Esophagus muscularis mucosa (tissue), 4 donors: ENCODE measurements at regions not wholly inside any gene's neighbourhood (a gene's known extent, or its start where the extent isn't known, plus 50 kb on each side); places are given as distances from the start of the nearest gene placed in this dataset.

Source experiments
- DNase-seq: peaks from one replicate; pipeline ENCODE4 v3.0.0-alpha.2; 2017; ENCODE audit errors: extremely low spot score
- H3K27ac ChIP-seq, 4 donors: fragments of 200-600 bp; sonication (generic); replicated peaks in 1 of 4; 1 replicate in 3 of 4; 2 replicates in 1 of 4; pipeline ENCODE4 v1.5.1; 2016 to 2019; ENCODE audit warnings: mild to moderate bottlenecking in 1 of 4
- H3K27me3 ChIP-seq, 4 donors: fragments of 200-600 bp; sonication (generic); one replicate each; pipeline versions ENCODE4 v1.5.1 to v1.6.0; 2016 to 2019
- H3K36me3 ChIP-seq, 4 donors: fragments of 200-600 bp; sonication (generic); one replicate each; pipeline ENCODE4 v1.5.1; 2016 to 2019
- H3K4me1 ChIP-seq, 4 donors: fragments of 200-600 bp; sonication (generic); one replicate each; pipeline ENCODE4 v1.5.1; 2016 to 2019
- H3K4me3 ChIP-seq, 4 donors: fragments of 200-600 bp; sonication (generic); 1 replicate in 2 of 4; 2 replicates in 2 of 4; pipeline ENCODE4 v1.5.1; 2016 to 2019; ENCODE audit warnings: mild to moderate bottlenecking in 4 of 4, moderate library complexity in 1 of 4
- H3K9me3 ChIP-seq, 4 donors: fragments of 200-600 bp; sonication (generic); 1 replicate in 3 of 4; 2 replicates in 1 of 4; pipeline ENCODE4 v1.5.1; 2016 to 2019
- EP300 ChIP-seq: sonication (generic); formaldehyde crosslinking; IDR thresholded peaks from one replicate; pipeline ENCODE4 v1.6.1; 2017; ENCODE audit warnings: antibody characterized with exemption
- POLR2A ChIP-seq: fragments of 450-650 bp; IDR thresholded peaks from one replicate; pipeline ENCODE4 v1.6.1; 2017; ENCODE audit warnings: antibody characterized with exemption, moderate library complexity, mild to moderate bottlenecking, low read depth
- POLR2AphosphoS5 ChIP-seq, 2 donors: sonication (generic); formaldehyde crosslinking; IDR thresholded peaks; one replicate each; pipeline ENCODE4 v1.6.1; 2017; ENCODE audit warnings: antibody characterized with exemption in 2 of 2
- WGBS: methylation state at CpG from one replicate; pipeline ENCODE4 v1.1.5; 2018; 5-methylcytosine and 5-hydroxymethylcytosine counted together
- intact Hi-C: fragments of 100-400 bp; cut with DNase I; formaldehyde crosslinking; loops from one replicate; pipeline ENCODE4 v1.15.1; 2023
- TF ChIP-seq, protein P1 (sequence below), 3 experiments: fragments of 200-600 bp in 2 of 3; fragments of 450-650 bp in 1 of 3; sonication (generic) in 2 of 3; IDR thresholded peaks; one replicate each; pipeline ENCODE4 v1.5.1; 2017 to 2019; ENCODE audit warnings: antibody characterized with exemption in 3 of 3, mild to moderate bottlenecking in 2 of 3, moderate library complexity in 1 of 3

DNA sequence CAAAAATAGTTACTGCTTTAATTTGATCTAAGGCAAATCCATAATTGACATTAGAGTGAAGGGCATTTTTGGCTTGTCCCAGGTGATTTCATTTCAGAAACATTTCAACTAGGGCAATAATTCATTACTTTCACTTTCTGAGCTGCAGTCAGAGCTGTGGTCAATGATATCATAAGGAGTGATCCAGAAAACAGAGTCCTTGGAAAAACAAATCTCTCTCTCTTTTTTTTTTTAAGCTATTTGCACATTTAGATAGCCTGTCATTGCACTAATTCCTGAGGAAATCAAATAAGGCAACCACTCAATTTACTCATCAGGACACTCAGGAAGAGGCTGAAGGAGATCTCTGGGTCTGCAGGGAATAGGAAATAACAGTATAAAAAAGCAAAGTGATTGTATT lies 269.5 kb upstream of the LRRC3B start:
- Histone ChIP-seq H3K4me3 (no peak overlapping the region), H3K27me3 (no peaks in the 10 kb centered on the region), H3K4me1 (peaks cover 0 to 6% (median 1%) of the 10 kb centered on the region in 4 donors), H3K9me3 (peaks cover 0 to 4% (median 0%) of the 10 kb centered on the region in 4 donors), H3K27ac (no peak overlapping the region), H3K36me3 (no peaks in the 10 kb centered on the region)
- no peak for DNase-seq
- intact Hi-C loops: no loop called here
- TF ChIP-seq, protein P1, sequence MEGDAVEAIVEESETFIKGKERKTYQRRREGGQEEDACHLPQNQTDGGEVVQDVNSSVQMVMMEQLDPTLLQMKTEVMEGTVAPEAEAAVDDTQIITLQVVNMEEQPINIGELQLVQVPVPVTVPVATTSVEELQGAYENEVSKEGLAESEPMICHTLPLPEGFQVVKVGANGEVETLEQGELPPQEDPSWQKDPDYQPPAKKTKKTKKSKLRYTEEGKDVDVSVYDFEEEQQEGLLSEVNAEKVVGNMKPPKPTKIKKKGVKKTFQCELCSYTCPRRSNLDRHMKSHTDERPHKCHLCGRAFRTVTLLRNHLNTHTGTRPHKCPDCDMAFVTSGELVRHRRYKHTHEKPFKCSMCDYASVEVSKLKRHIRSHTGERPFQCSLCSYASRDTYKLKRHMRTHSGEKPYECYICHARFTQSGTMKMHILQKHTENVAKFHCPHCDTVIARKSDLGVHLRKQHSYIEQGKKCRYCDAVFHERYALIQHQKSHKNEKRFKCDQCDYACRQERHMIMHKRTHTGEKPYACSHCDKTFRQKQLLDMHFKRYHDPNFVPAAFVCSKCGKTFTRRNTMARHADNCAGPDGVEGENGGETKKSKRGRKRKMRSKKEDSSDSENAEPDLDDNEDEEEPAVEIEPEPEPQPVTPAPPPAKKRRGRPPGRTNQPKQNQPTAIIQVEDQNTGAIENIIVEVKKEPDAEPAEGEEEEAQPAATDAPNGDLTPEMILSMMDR (IDR thresholded peaks at IDR 0.05): no peak
- TF ChIP-seq EP300: no peak
- no peak for TF ChIP-seq POLR2A
- no peak for TF ChIP-seq POLR2AphosphoS5 (IDR thresholded peaks at IDR 0.05)

DNA sequence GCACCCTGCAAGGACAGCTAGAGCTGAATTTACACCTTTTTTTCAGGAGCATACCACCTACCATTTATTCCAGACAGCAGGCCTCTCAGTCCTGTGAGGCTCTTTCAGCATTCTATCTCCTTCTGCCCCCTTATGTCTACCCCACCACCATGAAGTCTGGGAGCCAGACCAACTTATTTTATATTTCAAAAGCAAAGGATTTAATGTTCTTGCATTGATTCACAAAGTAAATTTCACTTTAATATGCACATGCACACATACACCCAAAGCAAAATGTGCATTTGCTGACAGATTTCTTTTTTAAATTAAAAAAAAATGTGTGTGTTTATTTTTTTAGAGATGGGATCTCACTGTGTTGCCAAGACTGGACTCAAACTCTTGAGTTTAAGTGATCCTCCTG lies 264.2 kb upstream of the LRRC3B start:
- peaks cover 0 to 10% (median 9%) of the 10 kb centered on the region in 4 donors for H3K4me1 ChIP-seq
- no peaks in the 10 kb centered on the region for H3K27me3 ChIP-seq
- H3K4me3 ChIP-seq: no peak overlapping the region
- intact Hi-C loops: no loop called here
- no peak overlapping the region for H3K27ac ChIP-seq
- no peaks in the 10 kb centered on the region for H3K36me3 ChIP-seq
- TF ChIP-seq POLR2AphosphoS5 (IDR thresholded peaks at IDR 0.05) (no peak), POLR2A (no peak), EP300 (no peak)
- TF ChIP-seq, protein P1 (IDR thresholded peaks at IDR 0.05): no peak
- H3K9me3 ChIP-seq: no peaks in the 10 kb centered on the region
- no peak for DNase-seq

DNA sequence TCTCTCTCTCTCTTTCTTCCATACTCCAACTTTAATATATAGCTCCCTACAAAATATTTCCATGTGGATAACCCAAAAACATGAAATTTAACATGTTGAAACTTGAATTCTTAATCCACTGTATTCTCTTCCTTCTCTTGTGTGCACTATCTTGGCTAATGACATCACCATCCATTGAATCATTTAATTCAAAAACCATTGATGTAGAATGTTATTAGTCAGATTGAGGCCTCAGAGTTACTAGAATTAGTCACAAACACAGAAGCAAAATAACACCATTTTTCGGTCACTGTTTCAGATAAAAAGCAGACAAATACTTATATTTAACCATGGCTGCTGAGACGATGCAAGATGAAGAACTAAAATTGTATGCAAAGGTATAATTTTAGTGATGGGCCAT lies 256.9 kb upstream of the LRRC3B start:
- TF ChIP-seq EP300 (no peak), POLR2A (no peak), POLR2AphosphoS5 (IDR thresholded peaks at IDR 0.05) (no peak)
- TF ChIP-seq, protein P1 (IDR thresholded peaks at IDR 0.05): no peak
- WGBS: 95% methylated on average over 2 of the region's 2 CpGs
- Histone ChIP-seq H3K36me3 (no peaks in the 10 kb centered on the region), H3K4me1 (no peaks in the 10 kb centered on the region), H3K4me3 (no peak overlapping the region), H3K27me3 (no peaks in the 10 kb centered on the region), H3K9me3 (no peaks in the 10 kb centered on the region), H3K27ac (no peak overlapping the region)
- no peak for DNase-seq
- intact Hi-C loops: no loop called here

DNA sequence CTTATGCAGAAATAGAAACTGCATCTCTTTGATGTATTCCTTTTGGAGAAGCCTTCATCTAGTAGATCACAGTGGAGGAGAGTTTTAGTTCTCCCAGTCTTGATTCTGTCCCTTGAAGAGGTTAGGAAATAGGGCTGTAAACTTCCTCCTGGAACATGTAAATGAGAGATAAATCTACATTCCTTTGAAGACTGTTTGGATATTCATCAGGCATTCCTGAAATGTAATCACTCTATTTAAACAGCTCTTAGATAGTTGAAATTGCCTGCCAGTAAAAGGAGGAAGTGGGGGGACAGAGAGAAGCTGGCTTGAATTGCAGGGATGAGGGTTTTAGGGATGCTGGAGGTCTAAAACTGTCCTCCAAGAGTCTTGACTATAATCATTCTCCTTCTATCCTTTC lies 254.3 kb upstream of the LRRC3B start:
- H3K27me3 ChIP-seq: no peaks in the 10 kb centered on the region
- intact Hi-C loops: no loop called here
- TF ChIP-seq POLR2AphosphoS5 (IDR thresholded peaks at IDR 0.05) (no peak), POLR2A (no peak), EP300 (no peak)
- TF ChIP-seq, protein P1 (IDR thresholded peaks at IDR 0.05): no peak
- H3K4me1 ChIP-seq: no peaks in the 10 kb centered on the region
- H3K4me3 ChIP-seq: no peak overlapping the region
- H3K9me3 ChIP-seq: no peaks in the 10 kb centered on the region
- H3K27ac ChIP-seq: no peak overlapping the region
- no peak for DNase-seq
- H3K36me3 ChIP-seq: no peaks in the 10 kb centered on the region

DNA sequence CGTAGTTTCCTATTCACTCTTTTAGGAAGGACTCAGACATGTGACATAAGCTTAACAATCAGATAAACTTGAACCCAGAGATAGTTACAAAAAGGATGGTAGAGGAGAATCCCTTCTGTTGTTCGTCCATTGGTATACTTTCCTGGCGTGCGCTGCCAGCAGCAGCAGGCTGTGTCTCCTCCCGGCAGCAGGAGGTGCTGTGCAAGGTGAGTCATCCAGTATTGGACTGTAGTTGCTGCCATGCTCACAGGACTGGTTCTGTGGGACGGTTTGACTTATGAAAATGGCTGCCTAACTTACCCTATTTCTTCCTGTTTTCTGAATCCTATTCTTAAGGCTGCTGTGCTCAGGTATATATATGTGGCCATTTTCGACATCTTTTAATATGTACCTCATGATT lies 253.4 kb upstream of the LRRC3B start:
- Histone ChIP-seq H3K9me3 (no peaks in the 10 kb centered on the region), H3K4me3 (no peak overlapping the region), H3K36me3 (no peaks in the 10 kb centered on the region), H3K27me3 (no peaks in the 10 kb centered on the region), H3K27ac (no peak overlapping the region), H3K4me1 (no peaks in the 10 kb centered on the region)
- intact Hi-C loops: no loop called here
- no peak for DNase-seq
- WGBS: 96% methylated on average over 7 of the region's 7 CpGs
- TF ChIP-seq, protein P1 (IDR thresholded peaks at IDR 0.05): no peak
- TF ChIP-seq EP300: no peak
- no peak for TF ChIP-seq POLR2AphosphoS5 (IDR thresholded peaks at IDR 0.05)
- TF ChIP-seq POLR2A: no peak
